CD14-positive monocyte (primary cell): ENCODE measurements at regions not wholly inside any gene's neighbourhood (a gene's known extent, or its start where the extent isn't known, plus 50 kb on each side); places are given as distances from the start of the nearest gene placed in this dataset.

Experiments used
- DNase-seq, 3 donors: peaks; one replicate each; pipeline ENCODE4 v3.0.0-alpha.2; 2011 to 2022
- H2AFZ ChIP-seq: 2 replicates; pipeline ENCODE4 v1.6.0; 2012; ENCODE audit warnings: mild to moderate bottlenecking, low read depth, low read length, inconsistent platforms; ENCODE audit not compliant: insufficient read depth, poor library complexity, severe bottlenecking
- H3K27ac ChIP-seq, 2 donors: 1 replicate in 1 of 2; 2 replicates in 1 of 2; pipeline ENCODE4 v1.5.1; 2012 to 2013; ENCODE audit warnings: low read length in 2 of 2, control low read depth in 1 of 2, inconsistent platforms in 1 of 2, low read depth in 1 of 2, mild to moderate bottlenecking in 1 of 2
- H3K27me3 ChIP-seq, 2 donors: one replicate each; pipeline versions ENCODE4 v1.6.0 to v1.6.1; 2011 to 2013; ENCODE audit warnings: low read length in 2 of 2; ENCODE audit not compliant: control insufficient read depth in 2 of 2, insufficient read depth in 2 of 2
- H3K36me3 ChIP-seq, 2 donors: replicated peaks in 1 of 2; 1 replicate in 1 of 2; 2 replicates in 1 of 2; pipeline versions ENCODE4 v1.5.1 to v1.6.1; 2012 to 2013; ENCODE audit warnings: low read length in 2 of 2, control low read depth in 1 of 2, inconsistent platforms in 1 of 2, mild to moderate bottlenecking in 1 of 2; ENCODE audit not compliant: insufficient read depth in 2 of 2, control insufficient read depth in 1 of 2
- H3K4me1 ChIP-seq, 2 donors: 1 replicate in 1 of 2; 2 replicates in 1 of 2; pipeline versions ENCODE4 v1.5.1 to v1.6.1; 2012 to 2013; ENCODE audit warnings: low read length in 2 of 2, control low read depth in 1 of 2, inconsistent platforms in 1 of 2, mild to moderate bottlenecking in 1 of 2, moderate library complexity in 1 of 2; ENCODE audit not compliant: insufficient read depth in 2 of 2, control insufficient read depth in 1 of 2
- H3K4me2 ChIP-seq: replicated peaks from 2 replicates; pipeline ENCODE3; 2012; ENCODE audit warnings: low read length, moderate library complexity, mild to moderate bottlenecking; ENCODE audit not compliant: poor library complexity, severe bottlenecking; ENCODE audit errors: extremely low read depth
- H3K4me3 ChIP-seq, 3 experiments: fragments of 200-600 bp in 1 of 3; sonication (generic) in 1 of 3; replicated peaks in 1 of 3; 1 replicate in 2 of 3; 2 replicates in 1 of 3; pipeline ENCODE4 v1.5.1; 2011 to 2013; ENCODE audit warnings: low read length in 3 of 3, mild to moderate bottlenecking in 3 of 3, control low read depth in 2 of 3, low read depth in 2 of 3, inconsistent platforms in 1 of 3, moderate library complexity in 1 of 3
- H3K79me2 ChIP-seq: 2 replicates; pipeline ENCODE4 v1.6.0; 2012; ENCODE audit warnings: mild to moderate bottlenecking, control low read depth, inconsistent platforms, low read length, moderate library complexity; ENCODE audit not compliant: insufficient read depth
- H3K9ac ChIP-seq: 2 replicates; pipeline ENCODE4 v1.6.0; 2017; ENCODE audit warnings: low read length, mild to moderate bottlenecking; ENCODE audit not compliant: insufficient read depth, poor library complexity, severe bottlenecking
- H3K9me3 ChIP-seq, 2 donors: replicated peaks in 1 of 2; 1 replicate in 1 of 2; 2 replicates in 1 of 2; pipeline versions ENCODE4 v1.5.1 to v1.6.1; 2012 to 2013; ENCODE audit warnings: low read length in 2 of 2, control low read depth in 1 of 2; ENCODE audit not compliant: control insufficient read depth in 1 of 2, insufficient read depth in 1 of 2
- H4K20me1 ChIP-seq: 2 replicates; pipeline ENCODE4 v1.6.0; 2012; ENCODE audit warnings: mild to moderate bottlenecking, low read length, control low read depth, moderate library complexity; ENCODE audit not compliant: insufficient read depth
- H3K27ac Mint-ChIP-seq, 7 donors: one replicate each; pipeline ENCODE4 v1.8.0; 2020; ENCODE audit warnings: mild to moderate bottlenecking in 7 of 7, mixed read lengths in 7 of 7, moderate library complexity in 6 of 7, inconsistent platforms in 2 of 7
- H3K27me3 Mint-ChIP-seq, 3 donors: one replicate each; pipeline ENCODE4 v1.8.0; 2021 to 2022; ENCODE audit warnings: low read depth in 3 of 3, mild to moderate bottlenecking in 3 of 3, mixed read lengths in 3 of 3, moderate library complexity in 3 of 3, inconsistent platforms in 1 of 3
- H3K36me3 Mint-ChIP-seq, 2 donors: one replicate each; pipeline ENCODE4 v1.8.0; 2020; ENCODE audit warnings: mixed read lengths in 2 of 2, inconsistent platforms in 1 of 2, mild to moderate bottlenecking in 1 of 2
- H3K4me1 Mint-ChIP-seq: one replicate; pipeline ENCODE4 v1.8.0; 2020; ENCODE audit warnings: mild to moderate bottlenecking, mixed read lengths
- H3K4me3 Mint-ChIP-seq, 2 donors: one replicate each; pipeline ENCODE4 v1.8.0; 2020; ENCODE audit warnings: mild to moderate bottlenecking in 2 of 2, mixed read lengths in 2 of 2, moderate library complexity in 1 of 2
- H3K9me3 Mint-ChIP-seq, 7 donors: one replicate each; pipeline ENCODE4 v1.8.0; 2020 to 2022; ENCODE audit warnings: mixed read lengths in 7 of 7, mild to moderate bottlenecking in 6 of 7, moderate library complexity in 6 of 7, inconsistent platforms in 2 of 7
- WGBS: methylation state at CpG from one replicate; pipeline ENCODE4 v1.1.5; 2013; ENCODE audit warnings: missing lambda C conversion rate; ENCODE audit not compliant: insufficient coverage; 5-methylcytosine and 5-hydroxymethylcytosine counted together
- intact Hi-C, 2 donors: fragments of 100-400 bp; cut with micrococcal nuclease; formaldehyde crosslinking; loops; one replicate each; pipeline versions ENCODE4 v1.15.0 to v1.15.1; 2023
- TF ChIP-seq, protein P1 (sequence below): fragments of 200-600 bp; IDR thresholded peaks from one replicate; pipeline ENCODE4 v1.8.0; 2022; ENCODE audit warnings: antibody characterized with exemption, mild to moderate bottlenecking

DNA sequence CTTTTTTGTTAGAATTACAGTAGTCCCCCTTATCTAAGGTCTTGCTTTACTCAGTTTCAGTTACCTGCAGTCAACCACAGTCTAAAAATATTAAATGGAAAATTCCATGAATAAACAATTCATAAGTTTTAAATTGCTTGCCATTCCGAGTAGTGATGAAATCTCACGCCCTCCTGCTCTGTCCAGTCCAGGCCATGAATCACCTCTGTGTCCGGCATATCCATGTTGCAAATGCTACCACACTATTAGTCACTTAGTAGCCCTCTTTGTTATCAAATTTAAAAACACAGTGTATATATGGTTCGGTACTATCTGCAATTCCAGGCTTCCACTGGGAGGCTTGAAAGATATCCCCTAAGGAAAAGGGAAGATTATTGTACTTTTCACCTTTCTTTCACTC, 164.6 kb upstream of the FAM83B start:
- H3K36me3 ChIP-seq = no peaks in the 10 kb centered on the region
- H3K4me3 ChIP-seq = no peak overlapping the region
- H3K79me2 ChIP-seq = no peaks in the 10 kb centered on the region
- H3K4me1 ChIP-seq = no peaks in the 10 kb centered on the region
- H3K4me1 Mint-ChIP-seq = no peaks in the 10 kb centered on the region
- DNase-seq = no peak
- H3K9me3 ChIP-seq = no peaks in the 10 kb centered on the region
- no peak overlapping the region for H3K4me2 ChIP-seq
- H3K9ac ChIP-seq = no peak overlapping the region
- peaks cover 0 to 3% (median 2%) of the 10 kb centered on the region in 7 donors for H3K9me3 Mint-ChIP-seq
- H3K36me3 Mint-ChIP-seq = no peaks in the 10 kb centered on the region
- TF ChIP-seq, protein P1, sequence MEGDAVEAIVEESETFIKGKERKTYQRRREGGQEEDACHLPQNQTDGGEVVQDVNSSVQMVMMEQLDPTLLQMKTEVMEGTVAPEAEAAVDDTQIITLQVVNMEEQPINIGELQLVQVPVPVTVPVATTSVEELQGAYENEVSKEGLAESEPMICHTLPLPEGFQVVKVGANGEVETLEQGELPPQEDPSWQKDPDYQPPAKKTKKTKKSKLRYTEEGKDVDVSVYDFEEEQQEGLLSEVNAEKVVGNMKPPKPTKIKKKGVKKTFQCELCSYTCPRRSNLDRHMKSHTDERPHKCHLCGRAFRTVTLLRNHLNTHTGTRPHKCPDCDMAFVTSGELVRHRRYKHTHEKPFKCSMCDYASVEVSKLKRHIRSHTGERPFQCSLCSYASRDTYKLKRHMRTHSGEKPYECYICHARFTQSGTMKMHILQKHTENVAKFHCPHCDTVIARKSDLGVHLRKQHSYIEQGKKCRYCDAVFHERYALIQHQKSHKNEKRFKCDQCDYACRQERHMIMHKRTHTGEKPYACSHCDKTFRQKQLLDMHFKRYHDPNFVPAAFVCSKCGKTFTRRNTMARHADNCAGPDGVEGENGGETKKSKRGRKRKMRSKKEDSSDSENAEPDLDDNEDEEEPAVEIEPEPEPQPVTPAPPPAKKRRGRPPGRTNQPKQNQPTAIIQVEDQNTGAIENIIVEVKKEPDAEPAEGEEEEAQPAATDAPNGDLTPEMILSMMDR = no peak
- H4K20me1 ChIP-seq = no peaks in the 10 kb centered on the region
- peaks cover 0 to 1% (median 1%) of the 10 kb centered on the region in 3 donors for H3K27me3 Mint-ChIP-seq
- WGBS = no CpG with 5 or more reads among the region's 4 CpGs
- no peak overlapping the region for H3K4me3 Mint-ChIP-seq
- H3K27ac ChIP-seq = no peak overlapping the region
- no peak overlapping the region for H2AFZ ChIP-seq
- H3K27ac Mint-ChIP-seq = no peak overlapping the region
- no peaks in the 10 kb centered on the region for H3K27me3 ChIP-seq
- intact Hi-C loops = no loop called here

GRCh38 chr6:54689620-54690019, 157.0 kb upstream of the FAM83B start:
- 83% methylated on average over 1 of the region's 2 CpGs for WGBS
- no peak for DNase-seq
- Mint-ChIP-seq H3K27me3 (peaks cover 0 to 1% (median 0%) of the 10 kb centered on the region in 3 donors), H3K36me3 (no peaks in the 10 kb centered on the region), H3K4me1 (no peaks in the 10 kb centered on the region), H3K9me3 (peaks cover 0 to 7% (median 2%) of the 10 kb centered on the region in 7 donors), H3K27ac (no peak overlapping the region), H3K4me3 (no peak overlapping the region)
- intact Hi-C loops = no loop called here
- no peaks in the 10 kb centered on the region for H3K79me2 ChIP-seq
- H3K27ac ChIP-seq = no peak overlapping the region
- H3K9ac ChIP-seq = no peak overlapping the region
- no peak overlapping the region for H3K4me3 ChIP-seq
- H3K4me1 ChIP-seq = no peaks in the 10 kb centered on the region
- TF ChIP-seq, protein P1 = no peak
- H4K20me1 ChIP-seq = no peaks in the 10 kb centered on the region
- no peak overlapping the region for H2AFZ ChIP-seq
- H3K36me3 ChIP-seq = no peaks in the 10 kb centered on the region
- no peak overlapping the region for H3K4me2 ChIP-seq
- H3K27me3 ChIP-seq = no peaks in the 10 kb centered on the region
- H3K9me3 ChIP-seq = no peaks in the 10 kb centered on the region
